CD14-positive monocyte (primary cell): ENCODE measurements at regions not wholly inside any gene's neighbourhood (a gene's known extent, or its start where the extent isn't known, plus 50 kb on each side); places are given as distances from the start of the nearest gene placed in this dataset.

Source experiments
- DNase-seq, 3 donors: peaks; one replicate each; pipeline ENCODE4 v3.0.0-alpha.2; 2011 to 2022
- H2AFZ ChIP-seq: 2 replicates; pipeline ENCODE4 v1.6.0; 2012; ENCODE audit warnings: mild to moderate bottlenecking, low read depth, low read length, inconsistent platforms; ENCODE audit not compliant: insufficient read depth, poor library complexity, severe bottlenecking
- H3K27ac ChIP-seq, 2 donors: 1 replicate in 1 of 2; 2 replicates in 1 of 2; pipeline ENCODE4 v1.5.1; 2012 to 2013; ENCODE audit warnings: low read length in 2 of 2, control low read depth in 1 of 2, inconsistent platforms in 1 of 2, low read depth in 1 of 2, mild to moderate bottlenecking in 1 of 2
- H3K27me3 ChIP-seq, 2 donors: one replicate each; pipeline versions ENCODE4 v1.6.0 to v1.6.1; 2011 to 2013; ENCODE audit warnings: low read length in 2 of 2; ENCODE audit not compliant: control insufficient read depth in 2 of 2, insufficient read depth in 2 of 2
- H3K36me3 ChIP-seq, 2 donors: replicated peaks in 1 of 2; 1 replicate in 1 of 2; 2 replicates in 1 of 2; pipeline versions ENCODE4 v1.5.1 to v1.6.1; 2012 to 2013; ENCODE audit warnings: low read length in 2 of 2, control low read depth in 1 of 2, inconsistent platforms in 1 of 2, mild to moderate bottlenecking in 1 of 2; ENCODE audit not compliant: insufficient read depth in 2 of 2, control insufficient read depth in 1 of 2
- H3K4me1 ChIP-seq, 2 donors: 1 replicate in 1 of 2; 2 replicates in 1 of 2; pipeline versions ENCODE4 v1.5.1 to v1.6.1; 2012 to 2013; ENCODE audit warnings: low read length in 2 of 2, control low read depth in 1 of 2, inconsistent platforms in 1 of 2, mild to moderate bottlenecking in 1 of 2, moderate library complexity in 1 of 2; ENCODE audit not compliant: insufficient read depth in 2 of 2, control insufficient read depth in 1 of 2
- H3K4me2 ChIP-seq: replicated peaks from 2 replicates; pipeline ENCODE3; 2012; ENCODE audit warnings: low read length, moderate library complexity, mild to moderate bottlenecking; ENCODE audit not compliant: poor library complexity, severe bottlenecking; ENCODE audit errors: extremely low read depth
- H3K4me3 ChIP-seq, 3 experiments: fragments of 200-600 bp in 1 of 3; sonication (generic) in 1 of 3; replicated peaks in 1 of 3; 1 replicate in 2 of 3; 2 replicates in 1 of 3; pipeline ENCODE4 v1.5.1; 2011 to 2013; ENCODE audit warnings: low read length in 3 of 3, mild to moderate bottlenecking in 3 of 3, control low read depth in 2 of 3, low read depth in 2 of 3, inconsistent platforms in 1 of 3, moderate library complexity in 1 of 3
- H3K79me2 ChIP-seq: 2 replicates; pipeline ENCODE4 v1.6.0; 2012; ENCODE audit warnings: mild to moderate bottlenecking, control low read depth, inconsistent platforms, low read length, moderate library complexity; ENCODE audit not compliant: insufficient read depth
- H3K9ac ChIP-seq: 2 replicates; pipeline ENCODE4 v1.6.0; 2017; ENCODE audit warnings: low read length, mild to moderate bottlenecking; ENCODE audit not compliant: insufficient read depth, poor library complexity, severe bottlenecking
- H3K9me3 ChIP-seq, 2 donors: replicated peaks in 1 of 2; 1 replicate in 1 of 2; 2 replicates in 1 of 2; pipeline versions ENCODE4 v1.5.1 to v1.6.1; 2012 to 2013; ENCODE audit warnings: low read length in 2 of 2, control low read depth in 1 of 2; ENCODE audit not compliant: control insufficient read depth in 1 of 2, insufficient read depth in 1 of 2
- H4K20me1 ChIP-seq: 2 replicates; pipeline ENCODE4 v1.6.0; 2012; ENCODE audit warnings: mild to moderate bottlenecking, low read length, control low read depth, moderate library complexity; ENCODE audit not compliant: insufficient read depth
- H3K27ac Mint-ChIP-seq, 7 donors: one replicate each; pipeline ENCODE4 v1.8.0; 2020; ENCODE audit warnings: mild to moderate bottlenecking in 7 of 7, mixed read lengths in 7 of 7, moderate library complexity in 6 of 7, inconsistent platforms in 2 of 7
- H3K27me3 Mint-ChIP-seq, 3 donors: one replicate each; pipeline ENCODE4 v1.8.0; 2021 to 2022; ENCODE audit warnings: low read depth in 3 of 3, mild to moderate bottlenecking in 3 of 3, mixed read lengths in 3 of 3, moderate library complexity in 3 of 3, inconsistent platforms in 1 of 3
- H3K36me3 Mint-ChIP-seq, 2 donors: one replicate each; pipeline ENCODE4 v1.8.0; 2020; ENCODE audit warnings: mixed read lengths in 2 of 2, inconsistent platforms in 1 of 2, mild to moderate bottlenecking in 1 of 2
- H3K4me1 Mint-ChIP-seq: one replicate; pipeline ENCODE4 v1.8.0; 2020; ENCODE audit warnings: mild to moderate bottlenecking, mixed read lengths
- H3K4me3 Mint-ChIP-seq, 2 donors: one replicate each; pipeline ENCODE4 v1.8.0; 2020; ENCODE audit warnings: mild to moderate bottlenecking in 2 of 2, mixed read lengths in 2 of 2, moderate library complexity in 1 of 2
- H3K9me3 Mint-ChIP-seq, 7 donors: one replicate each; pipeline ENCODE4 v1.8.0; 2020 to 2022; ENCODE audit warnings: mixed read lengths in 7 of 7, mild to moderate bottlenecking in 6 of 7, moderate library complexity in 6 of 7, inconsistent platforms in 2 of 7
- CTCF ChIP-seq: fragments of 200-600 bp; IDR thresholded peaks from one replicate; pipeline ENCODE4 v1.8.0; 2022; ENCODE audit warnings: antibody characterized with exemption, mild to moderate bottlenecking
- WGBS: methylation state at CpG from one replicate; pipeline ENCODE4 v1.1.5; 2013; ENCODE audit warnings: missing lambda C conversion rate; ENCODE audit not compliant: insufficient coverage; 5-methylcytosine and 5-hydroxymethylcytosine counted together
- intact Hi-C, 2 donors: fragments of 100-400 bp; cut with micrococcal nuclease; formaldehyde crosslinking; loops; one replicate each; pipeline versions ENCODE4 v1.15.0 to v1.15.1; 2023

GRCh38 chr20:58023781-58024180, 204.7 kb downstream of the ANKRD60 start:
- Mint-ChIP-seq H3K27me3 (peaks cover 5 to 16% (median 6%) of the 10 kb centered on the region in 3 donors), H3K9me3 (peaks cover 0 to 2% (median 0%) of the 10 kb centered on the region in 7 donors), H3K4me1 (no peaks in the 10 kb centered on the region), H3K27ac (no peak overlapping the region), H3K36me3 (no peaks in the 10 kb centered on the region), H3K4me3 (no peak overlapping the region)
- no peaks in the 10 kb centered on the region for H4K20me1 ChIP-seq
- no peak overlapping the region for H3K9ac ChIP-seq
- H3K9me3 ChIP-seq: no peaks in the 10 kb centered on the region
- no peak for DNase-seq
- no peak overlapping the region for H3K4me3 ChIP-seq
- H3K79me2 ChIP-seq: no peaks in the 10 kb centered on the region
- no peak overlapping the region for H2AFZ ChIP-seq
- no peaks in the 10 kb centered on the region for H3K27me3 ChIP-seq
- no peaks in the 10 kb centered on the region for H3K36me3 ChIP-seq
- no peak for TF ChIP-seq CTCF
- H3K4me1 ChIP-seq: no peaks in the 10 kb centered on the region
- H3K27ac ChIP-seq: no peak overlapping the region
- intact Hi-C loops: no loop called here
- 80% methylated on average over 1 of the region's 5 CpGs for WGBS
- H3K4me2 ChIP-seq: no peak overlapping the region

- H3K4me3 Mint-ChIP-seq: no peak overlapping the region
- H3K9me3 Mint-ChIP-seq: peaks cover 0 to 2% (median 0%) of the 10 kb centered on the region in 7 donors
- Histone ChIP-seq H3K9ac (no peak overlapping the region), H3K79me2 (no peaks in the 10 kb centered on the region), H4K20me1 (no peaks in the 10 kb centered on the region), H3K36me3 (no peaks in the 10 kb centered on the region), H3K4me1 (no peaks in the 10 kb centered on the region), H3K27me3 (no peaks in the 10 kb centered on the region), H3K4me2 (no peak overlapping the region), H3K9me3 (no peaks in the 10 kb centered on the region), H3K27ac (no peak overlapping the region), H2AFZ (no peak overlapping the region), H3K4me3 (no peak overlapping the region)
- 93% methylated on average over 8 of the region's 9 CpGs for WGBS
- DNase-seq: no peak
- peaks cover 4 to 16% (median 5%) of the 10 kb centered on the region in 3 donors for H3K27me3 Mint-ChIP-seq
- no peak for TF ChIP-seq CTCF
- no peaks in the 10 kb centered on the region for H3K4me1 Mint-ChIP-seq
- H3K36me3 Mint-ChIP-seq: no peaks in the 10 kb centered on the region
- H3K27ac Mint-ChIP-seq: no peak overlapping the region
- intact Hi-C loops: no loop called here
Observed at GRCh38 chr20:58023346-58023745, 205.1 kb downstream of the ANKRD60 start.
